Occipital lobe (tissue), 1 donor: ENCODE measurements at regions not wholly inside any gene's neighbourhood (a gene's known extent, or its start where the extent isn't known, plus 50 kb on each side); places are given as distances from the start of the nearest gene placed in this dataset.

ENCODE experiments used
- DNase-seq: peaks from one replicate; lab custom pipeline; 2025; lab: John Stamatoyannopoulos, UW

- DNase-seq: no peak
These were observed 343.8 kb downstream of the CYRIA start for GRCh38 chr2:16321872-16322271.

GRCh38 chr2:16321256-16321655 is 344.4 kb downstream of the CYRIA start:
- DNase-seq: no peak

- DNase-seq: no peak
These were observed 344.9 kb downstream of the CYRIA start for GRCh38 chr2:16320716-16321115.

- no peak for DNase-seq
These were observed 346.0 kb downstream of the CYRIA start for GRCh38 chr2:16319551-16320121.

- DNase-seq: no peak
These were observed 347.0 kb downstream of the CYRIA start for GRCh38 chr2:16318474-16319195.

GRCh38 chr2:16318051-16318450 is 347.6 kb downstream of the CYRIA start:
- DNase-seq: no peak

GRCh38 chr2:16317211-16317830 is 348.3 kb downstream of the CYRIA start:
- DNase-seq: no peak

- no peak for DNase-seq
These were observed 349.0 kb downstream of the CYRIA start for GRCh38 chr2:16316456-16317210.

GRCh38 chr2:16315908-16316307 is 349.7 kb downstream of the CYRIA start:
- DNase-seq: no peak

- no peak for DNase-seq
These were observed 350.2 kb downstream of the CYRIA start for GRCh38 chr2:16315458-16315835.

GRCh38 chr2:16314691-16315457 is 350.8 kb downstream of the CYRIA start:
- no peak for DNase-seq

- DNase-seq: no peak
These were observed 351.6 kb downstream of the CYRIA start for GRCh38 chr2:16314001-16314400.

GRCh38 chr2:16313235-16313975 is 352.2 kb downstream of the CYRIA start:
- no peak for DNase-seq

- no peak for DNase-seq
These were observed 352.9 kb downstream of the CYRIA start for GRCh38 chr2:16312771-16313170.

- no peak for DNase-seq
These were observed 353.9 kb downstream of the CYRIA start for GRCh38 chr2:16311521-16312440.

- DNase-seq: no peak
These were observed 356.8 kb downstream of the CYRIA start for GRCh38 chr2:16308816-16309215.

GRCh38 chr2:16304876-16305590 is 360.6 kb downstream of the CYRIA start:
- DNase-seq: no peak

GRCh38 chr2:16303761-16304160 is 361.9 kb downstream of the CYRIA start:
- DNase-seq: no peak

- DNase-seq: no peak
These were observed 362.4 kb downstream of the CYRIA start for GRCh38 chr2:16303273-16303577.
